Osteocyte (in vitro differentiated cells): ENCODE measurements at regions not wholly inside any gene's neighbourhood (a gene's known extent, or its start where the extent isn't known, plus 50 kb on each side); places are given as distances from the start of the nearest gene placed in this dataset.

Experiments
- DNase-seq: peaks from one replicate; pipeline ENCODE4 v3.0.0; 2021; ENCODE audit warnings: mixed read lengths; ENCODE audit not compliant: unreplicated experiment; ENCODE audit errors: extremely low spot score
- H3K27ac Mint-ChIP-seq: one replicate; pipeline ENCODE4 v1.8.0; 2021; ENCODE audit warnings: mild to moderate bottlenecking, mixed read lengths; ENCODE audit not compliant: unreplicated experiment
- H3K27me3 Mint-ChIP-seq: one replicate; pipeline ENCODE4 v1.8.0; 2021; ENCODE audit warnings: mixed read lengths; ENCODE audit not compliant: unreplicated experiment
- H3K36me3 Mint-ChIP-seq: one replicate; pipeline ENCODE4 v1.8.0; 2021; ENCODE audit warnings: mixed read lengths; ENCODE audit not compliant: unreplicated experiment
- H3K4me1 Mint-ChIP-seq: one replicate; pipeline ENCODE4 v1.8.0; 2021; ENCODE audit warnings: mixed read lengths; ENCODE audit not compliant: unreplicated experiment
- H3K4me3 Mint-ChIP-seq: one replicate; pipeline ENCODE4 v1.8.0; 2021; ENCODE audit warnings: mild to moderate bottlenecking, moderate library complexity, mixed read lengths; ENCODE audit not compliant: unreplicated experiment
- H3K9me3 Mint-ChIP-seq: one replicate; pipeline ENCODE4 v1.8.0; 2021; ENCODE audit warnings: mixed read lengths; ENCODE audit not compliant: unreplicated experiment
- CTCF ChIP-seq: fragments of 200-600 bp; sonication (generic); IDR thresholded peaks from 2 replicates; pipeline ENCODE4 v1.5.0; 2021; ENCODE audit warnings: antibody characterized with exemption, mild to moderate bottlenecking, moderate library complexity

- Mint-ChIP-seq H3K27ac (no peak overlapping the region), H3K9me3 (peaks cover 4% of the 10 kb centered on the region)
These were observed 80.9 kb upstream of the IGFBP5 start for GRCh38 chr2:216776066-216776850.

GRCh38 chr2:216775043-216775453 is 79.7 kb upstream of the IGFBP5 start:
- no peak overlapping the region for H3K27ac Mint-ChIP-seq
- peaks cover 8% of the 10 kb centered on the region for H3K4me1 Mint-ChIP-seq
- peaks cover 2% of the 10 kb centered on the region for H3K36me3 Mint-ChIP-seq
- peaks cover 2% of the 10 kb centered on the region for H3K27me3 Mint-ChIP-seq
- H3K9me3 Mint-ChIP-seq, result peaks cover 4% of the 10 kb centered on the region
- no peak overlapping the region for H3K4me3 Mint-ChIP-seq
- TF ChIP-seq CTCF, result no peak
- no peak for DNase-seq

More at GRCh38 chr2:216776066-216776850, 80.9 kb upstream of the IGFBP5 start:
- no peak for DNase-seq
- peaks cover 4% of the 10 kb centered on the region for H3K27me3 Mint-ChIP-seq
- H3K4me3 Mint-ChIP-seq, result no peak overlapping the region
- H3K4me1 Mint-ChIP-seq, result peaks cover 8% of the 10 kb centered on the region
- TF ChIP-seq CTCF, result no peak
- peaks cover 2% of the 10 kb centered on the region for H3K36me3 Mint-ChIP-seq

- Mint-ChIP-seq H3K4me3 (no peak overlapping the region), H3K9me3 (peaks cover 1% of the 10 kb centered on the region), H3K36me3 (peaks cover 2% of the 10 kb centered on the region), H3K4me1 (peaks cover 8% of the 10 kb centered on the region), H3K27ac (no peak overlapping the region), H3K27me3 (peaks cover 7% of the 10 kb centered on the region)
- DNase-seq, result no peak
- no peak for TF ChIP-seq CTCF
These were observed 79.3 kb upstream of the IGFBP5 start for GRCh38 chr2:216774620-216775019.

GRCh38 chr2:216774180-216774579 is 78.8 kb upstream of the IGFBP5 start:
- no peak for TF ChIP-seq CTCF
- no peak for DNase-seq
- H3K36me3 Mint-ChIP-seq, result peaks cover 2% of the 10 kb centered on the region
- H3K27me3 Mint-ChIP-seq, result peaks cover 7% of the 10 kb centered on the region
- peaks cover 8% of the 10 kb centered on the region for H3K4me1 Mint-ChIP-seq
- H3K27ac Mint-ChIP-seq, result no peak overlapping the region
- H3K4me3 Mint-ChIP-seq, result no peak overlapping the region
- H3K9me3 Mint-ChIP-seq, result no peaks in the 10 kb centered on the region

GRCh38 chr2:216773072-216773471 is 77.7 kb upstream of the IGFBP5 start:
- peaks cover 2% of the 10 kb centered on the region for H3K36me3 Mint-ChIP-seq
- no peaks in the 10 kb centered on the region for H3K9me3 Mint-ChIP-seq
- peaks cover 8% of the 10 kb centered on the region for H3K4me1 Mint-ChIP-seq
- no peak for TF ChIP-seq CTCF
- no peak overlapping the region for H3K27ac Mint-ChIP-seq
- no peak for DNase-seq
- no peak overlapping the region for H3K4me3 Mint-ChIP-seq
- peaks cover 7% of the 10 kb centered on the region for H3K27me3 Mint-ChIP-seq
